ENCODE measurements at regions not wholly inside any gene's neighbourhood (a gene's known extent, or its start where the extent isn't known, plus 50 kb on each side); places are given as distances from the start of the nearest gene placed in this dataset.

- TF ChIP-seq CTCF (IDR thresholded peaks at IDR 0.05) = no peak
- intact Hi-C loops (cut with DNase I) = no loop called here
- Histone ChIP-seq H3K4me1 (no peaks in the 10 kb centered on the region), H3K27ac (no peak overlapping the region), H3K36me3 (no peaks in the 10 kb centered on the region), H3K9me3 (no peaks in the 10 kb centered on the region), H3K27me3 (ENCODE audit: low read depth) (no peaks in the 10 kb centered on the region), H3K4me3 (no peak overlapping the region)
- ATAC-seq (peak in 1 of 2 donors; percentile 42), DNase-seq (no peak)
These were observed 154.0 kb downstream of the BTC start for GRCh38 chr4:74640111-74640903.

DNA sequence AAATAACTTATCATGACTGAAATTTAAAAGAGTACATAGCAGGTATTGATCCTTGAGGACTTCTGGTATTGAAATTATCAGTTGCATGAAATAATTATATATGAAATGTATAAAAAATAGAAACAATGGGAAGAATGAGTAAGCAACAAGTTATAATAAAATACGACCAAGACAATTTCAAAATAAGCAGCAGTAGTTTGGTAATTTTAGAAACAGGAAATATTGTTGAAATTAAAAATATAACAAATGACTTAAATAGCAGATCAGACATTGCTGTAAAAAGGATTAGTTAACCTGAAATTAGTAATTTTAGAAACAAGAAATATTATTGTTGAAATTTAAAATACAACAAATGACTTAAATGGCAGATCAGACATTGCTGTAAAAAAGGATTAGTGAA is 152.3 kb downstream of the BTC start:
- Histone ChIP-seq H3K4me3 (no peak overlapping the region), H3K4me1 (no peaks in the 10 kb centered on the region), H3K36me3 (no peaks in the 10 kb centered on the region), H3K27ac (no peak overlapping the region), H3K27me3 (ENCODE audit: low read depth) (no peaks in the 10 kb centered on the region), H3K9me3 (no peaks in the 10 kb centered on the region)
- DNase-seq (no peak), ATAC-seq (no peak)
- no peak for TF ChIP-seq CTCF (IDR thresholded peaks at IDR 0.05)
- intact Hi-C loops (cut with DNase I) = no loop called here

DNA sequence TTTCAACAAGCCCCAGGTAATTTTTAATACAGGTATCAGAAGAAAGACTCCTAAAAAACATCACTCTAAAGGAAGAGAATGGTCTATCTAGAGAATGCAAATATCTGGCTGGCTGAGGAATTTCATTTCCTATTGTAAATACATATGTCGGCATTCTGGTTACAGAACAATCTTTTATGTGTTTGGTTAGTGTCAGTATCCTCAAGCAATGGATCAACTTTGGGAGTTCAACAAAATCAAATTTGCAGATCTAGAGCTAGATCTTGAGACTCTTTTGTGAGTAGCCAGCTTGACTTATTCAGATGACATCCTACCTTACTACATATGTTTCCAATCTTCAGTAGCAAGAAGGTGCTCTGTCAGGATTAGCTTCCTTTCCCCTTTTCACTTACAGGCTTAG is 145.1 kb downstream of the BTC start:
- intact Hi-C loops (cut with DNase I) = no loop called here
- no peak overlapping the region for H3K27ac ChIP-seq

GRCh38 chr4:74651198-74651597 is 143.1 kb downstream of the BTC start:
- no peaks in the 10 kb centered on the region for H3K9me3 ChIP-seq
- TF ChIP-seq CTCF (IDR thresholded peaks at IDR 0.05) = no peak
- no peak for ATAC-seq
- H3K36me3 ChIP-seq = no peaks in the 10 kb centered on the region
- no peaks in the 10 kb centered on the region for H3K4me1 ChIP-seq
- intact Hi-C loops (cut with DNase I) = no loop called here
- no peaks in the 10 kb centered on the region for H3K27me3 ChIP-seq (ENCODE audit: low read depth)
- no peak for DNase-seq
- H3K4me3 ChIP-seq = no peak overlapping the region
- no peak overlapping the region for H3K27ac ChIP-seq

More for the DNA sequence above, 145.1 kb downstream of the BTC start:
- ATAC-seq (no peak), DNase-seq (no peak)
- no peak for TF ChIP-seq CTCF (IDR thresholded peaks at IDR 0.05)
- H3K4me1 ChIP-seq = no peaks in the 10 kb centered on the region
- no peak overlapping the region for H3K4me3 ChIP-seq
- H3K36me3 ChIP-seq = no peaks in the 10 kb centered on the region
- no peaks in the 10 kb centered on the region for H3K9me3 ChIP-seq
- no peaks in the 10 kb centered on the region for H3K27me3 ChIP-seq (ENCODE audit: low read depth)

DNA sequence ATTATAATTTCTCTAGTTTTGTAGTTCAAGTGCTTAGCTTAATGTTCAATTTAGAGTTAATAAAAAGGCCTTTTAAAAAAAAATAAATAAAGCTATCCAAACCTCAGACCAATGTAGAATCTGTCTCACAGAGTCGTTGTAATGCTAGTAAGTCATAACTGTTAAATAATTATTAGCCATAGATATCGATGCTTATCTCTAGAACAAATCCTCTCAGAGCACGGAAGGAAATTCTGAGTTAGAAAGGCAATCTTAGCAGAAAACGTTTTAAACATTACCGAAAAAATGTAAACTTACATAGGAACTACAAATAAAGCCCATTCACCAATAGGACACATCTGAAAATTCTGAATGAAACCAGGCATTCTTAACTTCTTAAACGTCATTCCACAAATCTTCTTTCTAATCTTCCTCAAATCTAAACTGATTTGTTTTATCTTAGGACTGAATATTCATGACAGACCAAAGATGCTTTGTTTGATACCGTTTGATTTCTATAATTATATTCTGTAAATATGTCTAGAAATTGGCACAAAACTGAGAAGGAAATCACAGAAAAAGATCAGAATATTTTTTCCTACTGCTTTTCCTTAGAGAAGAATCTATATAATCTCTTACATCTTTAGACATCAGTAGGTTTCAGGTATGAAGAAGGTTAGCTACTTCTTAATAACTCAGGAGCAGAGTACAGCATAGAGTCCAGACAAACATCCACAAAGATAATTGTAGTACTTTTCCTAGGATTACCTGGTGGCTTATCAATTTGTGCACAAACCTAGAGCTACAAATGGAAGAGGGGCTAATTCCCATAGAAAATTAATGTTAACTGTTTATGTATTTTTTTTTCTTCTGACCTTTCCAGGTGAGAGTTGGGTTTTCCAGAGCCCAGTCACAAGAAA is 140.7 kb downstream of the BTC start:
- intact Hi-C loops (cut with DNase I) = no loop called here
- H3K4me1 ChIP-seq = no peaks in the 10 kb centered on the region
- no peaks in the 10 kb centered on the region for H3K27me3 ChIP-seq (ENCODE audit: low read depth)
- no peak overlapping the region for H3K4me3 ChIP-seq
- no peaks in the 10 kb centered on the region for H3K36me3 ChIP-seq
- no peak for DNase-seq
- no peak for ATAC-seq
- no peaks in the 10 kb centered on the region for H3K9me3 ChIP-seq
- TF ChIP-seq CTCF (IDR thresholded peaks at IDR 0.05) = no peak
- no peak overlapping the region for H3K27ac ChIP-seq

All from lower lobe of right lung (tissue), 2 donors.